Thoracic aorta (tissue), 2 donors: ENCODE measurements at regions not wholly inside any gene's neighbourhood (a gene's known extent, or its start where the extent isn't known, plus 50 kb on each side); places are given as distances from the start of the nearest gene placed in this dataset.

Experiments
- ATAC-seq: fragments of 150-250 bp; one replicate; pipeline ENCODE4 v1.8.0; 2017; ENCODE audit warnings: low read depth; ENCODE audit not compliant: insufficient number of reproducible peaks, low FRiP score
- DNase-seq: peaks from one replicate; pipeline ENCODE4 v3.0.0-alpha.2; 2020; ENCODE audit warnings: low spot score
- H3K27ac ChIP-seq, 2 donors: fragments of 200-600 bp; sonication (generic); 1 replicate in 1 of 2; 2 replicates in 1 of 2; pipeline ENCODE4 v1.5.1; 2016; ENCODE audit warnings: mild to moderate bottlenecking in 2 of 2, moderate library complexity in 2 of 2
- H3K27me3 ChIP-seq: fragments of 200-600 bp; sonication (generic); replicated peaks from 2 replicates; pipeline ENCODE4 v1.6.0; 2016; ENCODE audit warnings: mild to moderate bottlenecking; ENCODE audit not compliant: insufficient read depth
- H3K36me3 ChIP-seq: fragments of 200-600 bp; sonication (generic); one replicate; pipeline ENCODE4 v1.5.1; 2016
- H3K4me1 ChIP-seq, 2 donors: fragments of 200-600 bp; sonication (generic); 1 replicate in 1 of 2; 2 replicates in 1 of 2; pipeline versions ENCODE4 v1.5.1 to v1.6.0; 2016; ENCODE audit warnings: low read depth in 2 of 2, mild to moderate bottlenecking in 1 of 2; ENCODE audit not compliant: control insufficient read depth in 1 of 2
- H3K4me3 ChIP-seq: fragments of 200-600 bp; sonication (generic); 2 replicates; pipeline ENCODE4 v1.5.1; 2016; ENCODE audit warnings: mild to moderate bottlenecking
- H3K9me3 ChIP-seq: fragments of 200-600 bp; sonication (generic); 2 replicates; pipeline ENCODE4 v1.5.1; 2016
- CTCF ChIP-seq: fragments of 200-600 bp; sonication (generic); IDR thresholded peaks from one replicate; pipeline ENCODE4 v1.5.1; 2019; ENCODE audit warnings: antibody characterized with exemption

GRCh38 chr1:119227456-119227855, 87.0 kb upstream of the WARS2 start:
- DNase-seq (no peak), ATAC-seq (no peak)
- Histone ChIP-seq H3K9me3 (no peaks in the 10 kb centered on the region), H3K27me3 (no peaks in the 10 kb centered on the region), H3K36me3 (no peaks in the 10 kb centered on the region), H3K27ac (no peak overlapping the region), H3K4me1 (no peaks in the 10 kb centered on the region), H3K4me3 (no peak overlapping the region)
- no peak for TF ChIP-seq CTCF

- H3K4me3 ChIP-seq = no peak overlapping the region
- no peak overlapping the region for H3K27ac ChIP-seq
- ATAC-seq (no peak), DNase-seq (no peak)
- no peaks in the 10 kb centered on the region for H3K9me3 ChIP-seq
- no peaks in the 10 kb centered on the region for H3K27me3 ChIP-seq
- H3K4me1 ChIP-seq = no peaks in the 10 kb centered on the region
- TF ChIP-seq CTCF = no peak
- no peaks in the 10 kb centered on the region for H3K36me3 ChIP-seq
Observed at GRCh38 chr1:119228335-119229080, 88.1 kb upstream of the WARS2 start.

GRCh38 chr1:119235120-119235519, 94.7 kb upstream of the WARS2 start:
- Histone ChIP-seq H3K36me3 (no peaks in the 10 kb centered on the region), H3K9me3 (no peaks in the 10 kb centered on the region), H3K27ac (no peak overlapping the region), H3K4me3 (no peak overlapping the region), H3K27me3 (no peaks in the 10 kb centered on the region), H3K4me1 (no peaks in the 10 kb centered on the region)
- DNase-seq (no peak), ATAC-seq (no peak)
- TF ChIP-seq CTCF = no peak

GRCh38 chr1:119245881-119246280, 105.4 kb upstream of the WARS2 start:
- Histone ChIP-seq H3K9me3 (no peaks in the 10 kb centered on the region), H3K27me3 (no peaks in the 10 kb centered on the region), H3K36me3 (no peaks in the 10 kb centered on the region), H3K27ac (no peak overlapping the region), H3K4me1 (no peaks in the 10 kb centered on the region), H3K4me3 (no peak overlapping the region)
- no peak for TF ChIP-seq CTCF
- no peak for ATAC-seq
- DNase-seq = no peak

- no peak for TF ChIP-seq CTCF
- Histone ChIP-seq H3K4me1 (no peaks in the 10 kb centered on the region), H3K9me3 (no peaks in the 10 kb centered on the region), H3K27ac (no peak overlapping the region), H3K36me3 (no peaks in the 10 kb centered on the region), H3K27me3 (no peaks in the 10 kb centered on the region), H3K4me3 (no peak overlapping the region)
- ATAC-seq (no peak), DNase-seq (no peak)
Observed at GRCh38 chr1:119249283-119249682, 108.8 kb upstream of the WARS2 start.
